ENCODE measurements at regions not wholly inside any gene's neighbourhood (a gene's known extent, or its start where the extent isn't known, plus 50 kb on each side); places are given as distances from the start of the nearest gene placed in this dataset.

GRCh38 chr11:96905663-96906062, 515.9 kb downstream of the JRKL start:
- no peaks in the 10 kb centered on the region for H3K9me3 ChIP-seq (replicated peaks in 1 of 2; ENCODE audit: control insufficient read depth in 1 of 2, insufficient read depth in 1 of 2, low read length in 2 of 2)
- no peak overlapping the region for H3K4me3 ChIP-seq (replicated peaks in 1 of 3; ENCODE audit: low read depth in 2 of 3, low read length in 3 of 3)
- H3K4me2 ChIP-seq (replicated peaks; ENCODE audit: extremely low read depth, low read length, poor library complexity, severe bottlenecking): no peak overlapping the region
- no peaks in the 10 kb centered on the region for H3K36me3 ChIP-seq (replicated peaks in 1 of 2; ENCODE audit: control insufficient read depth in 1 of 2, insufficient read depth in 2 of 2, low read length in 2 of 2)
- no peak for DNase-seq
- no peaks in the 10 kb centered on the region for H3K4me1 Mint-ChIP-seq
- H3K27ac ChIP-seq (ENCODE audit: low read depth in 1 of 2, low read length in 2 of 2): no peak overlapping the region
- no peaks in the 10 kb centered on the region for H3K79me2 ChIP-seq (ENCODE audit: insufficient read depth, low read length)
- TF ChIP-seq CTCF (IDR thresholded peaks at IDR 0.05): no peak
- no peaks in the 10 kb centered on the region for H3K27me3 ChIP-seq (ENCODE audit: control insufficient read depth in 2 of 2, insufficient read depth in 2 of 2, low read length in 2 of 2)
- no peak overlapping the region for H2AFZ ChIP-seq (ENCODE audit: insufficient read depth, low read depth, low read length, poor library complexity, severe bottlenecking)
- no peak overlapping the region for H3K27ac Mint-ChIP-seq
- no peak overlapping the region for H3K9ac ChIP-seq (ENCODE audit: insufficient read depth, low read length, poor library complexity, severe bottlenecking)
- intact Hi-C loops (cut with micrococcal nuclease): no loop called here
- H3K9me3 Mint-ChIP-seq: peaks cover 0 to 11% (median 3%) of the 10 kb centered on the region in 7 donors
- H3K4me3 Mint-ChIP-seq: no peak overlapping the region
- no peaks in the 10 kb centered on the region for H4K20me1 ChIP-seq (ENCODE audit: insufficient read depth, low read length)
- no peaks in the 10 kb centered on the region for H3K27me3 Mint-ChIP-seq (ENCODE audit: low read depth in 3 of 3)
- H3K36me3 Mint-ChIP-seq: no peaks in the 10 kb centered on the region
- no peaks in the 10 kb centered on the region for H3K4me1 ChIP-seq (ENCODE audit: control insufficient read depth in 1 of 2, insufficient read depth in 2 of 2, low read length in 2 of 2)

- no peak for TF ChIP-seq CTCF (IDR thresholded peaks at IDR 0.05)
- H3K4me1 Mint-ChIP-seq: no peaks in the 10 kb centered on the region
- Histone ChIP-seq H3K9ac (ENCODE audit: insufficient read depth, low read length, poor library complexity, severe bottlenecking) (no peak overlapping the region), H4K20me1 (ENCODE audit: insufficient read depth, low read length) (no peaks in the 10 kb centered on the region), H3K9me3 (replicated peaks in 1 of 2; ENCODE audit: control insufficient read depth in 1 of 2, insufficient read depth in 1 of 2, low read length in 2 of 2) (no peaks in the 10 kb centered on the region), H3K36me3 (replicated peaks in 1 of 2; ENCODE audit: control insufficient read depth in 1 of 2, insufficient read depth in 2 of 2, low read length in 2 of 2) (no peaks in the 10 kb centered on the region), H2AFZ (ENCODE audit: insufficient read depth, low read depth, low read length, poor library complexity, severe bottlenecking) (no peak overlapping the region), H3K4me1 (ENCODE audit: control insufficient read depth in 1 of 2, insufficient read depth in 2 of 2, low read length in 2 of 2) (no peaks in the 10 kb centered on the region), H3K4me2 (replicated peaks; ENCODE audit: extremely low read depth, low read length, poor library complexity, severe bottlenecking) (no peak overlapping the region), H3K27me3 (ENCODE audit: control insufficient read depth in 2 of 2, insufficient read depth in 2 of 2, low read length in 2 of 2) (no peaks in the 10 kb centered on the region), H3K4me3 (replicated peaks in 1 of 3; ENCODE audit: low read depth in 2 of 3, low read length in 3 of 3) (no peak overlapping the region), H3K27ac (ENCODE audit: low read depth in 1 of 2, low read length in 2 of 2) (no peak overlapping the region), H3K79me2 (ENCODE audit: insufficient read depth, low read length) (no peaks in the 10 kb centered on the region)
- H3K27me3 Mint-ChIP-seq (ENCODE audit: low read depth in 3 of 3): no peaks in the 10 kb centered on the region
- no peak overlapping the region for H3K27ac Mint-ChIP-seq
- no CpG with 5 or more reads among the region's 1 CpG for WGBS (ENCODE audit: insufficient coverage)
- no peaks in the 10 kb centered on the region for H3K36me3 Mint-ChIP-seq
- DNase-seq: no peak
- H3K4me3 Mint-ChIP-seq: no peak overlapping the region
- intact Hi-C loops (cut with micrococcal nuclease): no loop called here
- H3K9me3 Mint-ChIP-seq: peaks cover 2 to 12% (median 5%) of the 10 kb centered on the region in 7 donors
These were observed 516.7 kb downstream of the JRKL start for GRCh38 chr11:96906476-96906875.

Measured in CD14-positive monocyte (primary cell).